Vagina (tissue), 2 donors: ENCODE measurements at regions not wholly inside any gene's neighbourhood (a gene's known extent, or its start where the extent isn't known, plus 50 kb on each side); places are given as distances from the start of the nearest gene placed in this dataset.

Experiments
- DNase-seq, 2 donors: peaks; one replicate each; pipeline ENCODE4 v3.0.0-alpha.2; 2017; ENCODE audit errors: extremely low spot score in 2 of 2
- H3K27ac ChIP-seq: fragments of 200-600 bp; sonication (generic); one replicate; pipeline ENCODE4 v1.5.1; 2019
- H3K27me3 ChIP-seq: fragments of 200-600 bp; sonication (generic); one replicate; pipeline ENCODE4 v1.5.1; 2019
- H3K36me3 ChIP-seq, 2 donors: fragments of 200-600 bp; sonication (generic); one replicate each; pipeline ENCODE4 v1.5.1; 2017 to 2019
- H3K4me1 ChIP-seq: fragments of 200-600 bp; sonication (generic); one replicate; pipeline ENCODE4 v1.5.1; 2019
- H3K4me3 ChIP-seq, 2 donors: fragments of 200-600 bp; sonication (generic); 1 replicate in 1 of 2; 2 replicates in 1 of 2; pipeline ENCODE4 v1.5.1; 2016 to 2019
- H3K9me3 ChIP-seq: fragments of 200-600 bp; sonication (generic); one replicate; pipeline ENCODE4 v1.5.1; 2019
- CTCF ChIP-seq, 3 experiments: fragments of 450-650 bp in 2 of 3; fragments of 200-600 bp in 1 of 3; sonication (generic) in 1 of 3; IDR thresholded peaks; one replicate each; pipeline ENCODE4 v1.5.1; 2017 to 2019; ENCODE audit warnings: antibody characterized with exemption in 3 of 3, mild to moderate bottlenecking in 2 of 3, moderate library complexity in 2 of 3
- POLR2A ChIP-seq, 2 donors: fragments of 450-650 bp; IDR thresholded peaks; one replicate each; pipeline ENCODE4 v1.6.1; 2017; ENCODE audit warnings: antibody characterized with exemption in 2 of 2, mild to moderate bottlenecking in 2 of 2, moderate library complexity in 2 of 2
- POLR2AphosphoS5 ChIP-seq, 2 donors: sonication (generic); formaldehyde crosslinking; IDR thresholded peaks; one replicate each; pipeline ENCODE4 v1.9.0; 2017; ENCODE audit warnings: antibody characterized with exemption in 2 of 2, mild to moderate bottlenecking in 2 of 2, low read depth in 1 of 2; ENCODE audit not compliant: insufficient read depth in 1 of 2
- intact Hi-C: fragments of 100-400 bp; cut with DNase I; formaldehyde crosslinking; loops from one replicate; pipeline ENCODE4 v1.15.1; 2023

GRCh38 chr20:51196991-51197651 is 174.2 kb upstream of the KCNG1 start:
- no peak overlapping the region for H3K27ac ChIP-seq
- H3K27me3 ChIP-seq, result no peaks in the 10 kb centered on the region
- no peaks in the 10 kb centered on the region for H3K9me3 ChIP-seq
- TF ChIP-seq POLR2A (IDR thresholded peaks at IDR 0.05), result no peak
- no peak for TF ChIP-seq CTCF (IDR thresholded peaks at IDR 0.05)
- TF ChIP-seq POLR2AphosphoS5 (IDR thresholded peaks at IDR 0.05; ENCODE audit: insufficient read depth in 1 of 2, low read depth in 1 of 2), result no peak
- no peaks in the 10 kb centered on the region for H3K4me1 ChIP-seq
- no peak for DNase-seq
- no peaks in the 10 kb centered on the region for H3K36me3 ChIP-seq
- no peak overlapping the region for H3K4me3 ChIP-seq
- intact Hi-C loops, result no loop called here

DNA sequence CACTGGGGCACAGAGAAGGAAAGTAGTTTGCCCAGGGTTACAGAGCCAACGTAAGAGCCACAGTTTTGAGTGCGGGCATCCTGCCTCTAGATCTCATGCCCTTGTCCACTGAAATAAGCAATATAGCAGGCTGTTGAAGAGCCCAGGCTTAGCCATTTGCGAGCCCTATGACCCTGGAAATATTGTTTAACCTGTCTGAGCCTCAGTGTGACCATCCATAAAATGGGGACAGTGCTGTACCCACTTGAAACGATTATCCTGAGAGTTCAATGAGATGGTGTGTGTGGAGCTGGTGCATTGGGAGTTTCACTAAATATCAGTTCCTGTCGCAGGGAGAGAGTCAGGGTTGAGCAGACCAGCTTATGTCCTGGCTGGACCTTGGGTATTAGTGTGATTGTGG is 173.1 kb upstream of the KCNG1 start:
- TF ChIP-seq CTCF (IDR thresholded peaks at IDR 0.05) (no peak), POLR2AphosphoS5 (IDR thresholded peaks at IDR 0.05; ENCODE audit: insufficient read depth in 1 of 2, low read depth in 1 of 2) (no peak), POLR2A (IDR thresholded peaks at IDR 0.05) (no peak)
- no peaks in the 10 kb centered on the region for H3K36me3 ChIP-seq
- H3K27me3 ChIP-seq, result no peaks in the 10 kb centered on the region
- no peaks in the 10 kb centered on the region for H3K9me3 ChIP-seq
- intact Hi-C loops, result no loop called here
- no peak overlapping the region for H3K27ac ChIP-seq
- no peak overlapping the region for H3K4me3 ChIP-seq
- H3K4me1 ChIP-seq, result no peaks in the 10 kb centered on the region
- DNase-seq, result no peak

DNA sequence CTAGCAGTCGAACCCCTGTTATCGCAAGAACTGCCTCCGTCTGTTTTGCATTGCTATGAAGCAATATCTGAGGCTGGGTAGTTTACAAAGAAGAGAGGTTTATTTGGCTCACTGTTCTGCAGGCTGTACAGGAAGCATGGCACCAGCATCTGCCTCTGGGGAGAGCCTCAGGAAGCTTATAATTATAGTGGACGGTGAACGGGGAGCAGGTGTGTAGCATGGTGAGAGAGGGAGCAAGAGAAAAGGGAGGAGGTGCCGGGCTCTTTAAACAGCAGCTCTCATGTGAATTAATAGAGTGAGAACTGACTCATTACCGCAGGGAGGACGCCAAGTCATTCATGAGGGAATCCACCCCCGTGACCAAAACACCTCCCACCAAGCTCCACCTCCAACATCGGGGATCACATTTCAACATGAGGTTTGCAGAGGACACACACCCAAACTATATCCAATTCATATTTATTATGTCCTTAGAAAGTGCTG is 172.6 kb upstream of the KCNG1 start:
- Histone ChIP-seq H3K9me3 (no peaks in the 10 kb centered on the region), H3K27ac (no peak overlapping the region), H3K4me3 (no peak overlapping the region), H3K27me3 (no peaks in the 10 kb centered on the region), H3K36me3 (no peaks in the 10 kb centered on the region), H3K4me1 (no peaks in the 10 kb centered on the region)
- no peak for DNase-seq
- TF ChIP-seq POLR2AphosphoS5 (IDR thresholded peaks at IDR 0.05; ENCODE audit: insufficient read depth in 1 of 2, low read depth in 1 of 2) (no peak), CTCF (IDR thresholded peaks at IDR 0.05) (no peak), POLR2A (IDR thresholded peaks at IDR 0.05) (no peak)
- intact Hi-C loops, result no loop called here

- Histone ChIP-seq H3K27ac (no peak overlapping the region), H3K4me3 (no peak overlapping the region), H3K4me1 (no peaks in the 10 kb centered on the region), H3K27me3 (no peaks in the 10 kb centered on the region), H3K36me3 (no peaks in the 10 kb centered on the region), H3K9me3 (no peaks in the 10 kb centered on the region)
- intact Hi-C loops, result no loop called here
- TF ChIP-seq CTCF (IDR thresholded peaks at IDR 0.05), result no peak
- TF ChIP-seq POLR2AphosphoS5 (IDR thresholded peaks at IDR 0.05; ENCODE audit: insufficient read depth in 1 of 2, low read depth in 1 of 2), result no peak
- TF ChIP-seq POLR2A (IDR thresholded peaks at IDR 0.05), result no peak
- no peak for DNase-seq
Observed at GRCh38 chr20:51193066-51193772, 170.3 kb upstream of the KCNG1 start.

DNA sequence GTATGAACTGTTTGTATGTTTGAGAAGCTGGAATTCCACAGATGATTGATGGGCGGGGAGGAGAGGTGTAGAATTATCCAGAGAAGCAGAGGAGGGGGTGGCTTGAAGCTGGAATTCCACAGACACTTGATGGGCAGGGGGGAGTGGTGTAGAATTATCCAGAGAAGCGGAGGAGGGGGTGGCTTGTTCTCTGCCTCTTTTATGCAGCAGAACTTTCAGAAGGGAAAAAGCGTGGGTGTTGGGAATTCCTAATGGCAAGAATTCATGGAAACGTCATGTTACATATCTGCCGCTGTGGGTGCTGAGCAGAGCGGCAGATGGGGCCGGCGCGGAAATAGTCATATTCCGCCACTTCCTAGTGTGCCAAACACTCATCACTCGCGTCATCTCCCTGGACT is 167.9 kb upstream of the KCNG1 start:
- Histone ChIP-seq H3K27ac (no peak overlapping the region), H3K27me3 (no peaks in the 10 kb centered on the region), H3K4me1 (no peaks in the 10 kb centered on the region), H3K9me3 (no peaks in the 10 kb centered on the region), H3K4me3 (no peak overlapping the region), H3K36me3 (no peaks in the 10 kb centered on the region)
- intact Hi-C loops, result no loop called here
- no peak for DNase-seq
- TF ChIP-seq POLR2AphosphoS5 (IDR thresholded peaks at IDR 0.05; ENCODE audit: insufficient read depth in 1 of 2, low read depth in 1 of 2), result no peak
- TF ChIP-seq CTCF (IDR thresholded peaks at IDR 0.05), result no peak
- no peak for TF ChIP-seq POLR2A (IDR thresholded peaks at IDR 0.05)
